HEK293T (cell line): ENCODE measurements at regions not wholly inside any gene's neighbourhood (a gene's known extent, or its start where the extent isn't known, plus 50 kb on each side); places are given as distances from the start of the nearest gene placed in this dataset.

ENCODE experiments used
- FOXA1 ChIP-seq: fragments of 450-650 bp; IDR thresholded peaks from 2 replicates; pipeline ENCODE4 v1.6.1; 2016; ENCODE audit warnings: mild to moderate bottlenecking
- FOXK2 ChIP-seq: fragments of 450-650 bp; IDR thresholded peaks from 2 replicates; pipeline ENCODE4 v1.6.1; 2016; ENCODE audit warnings: mild to moderate bottlenecking
- TF ChIP-seq, protein P1 (sequence below): fragments of 450-650 bp; IDR thresholded peaks from 2 replicates; pipeline ENCODE4 v1.6.1; 2016

DNA sequence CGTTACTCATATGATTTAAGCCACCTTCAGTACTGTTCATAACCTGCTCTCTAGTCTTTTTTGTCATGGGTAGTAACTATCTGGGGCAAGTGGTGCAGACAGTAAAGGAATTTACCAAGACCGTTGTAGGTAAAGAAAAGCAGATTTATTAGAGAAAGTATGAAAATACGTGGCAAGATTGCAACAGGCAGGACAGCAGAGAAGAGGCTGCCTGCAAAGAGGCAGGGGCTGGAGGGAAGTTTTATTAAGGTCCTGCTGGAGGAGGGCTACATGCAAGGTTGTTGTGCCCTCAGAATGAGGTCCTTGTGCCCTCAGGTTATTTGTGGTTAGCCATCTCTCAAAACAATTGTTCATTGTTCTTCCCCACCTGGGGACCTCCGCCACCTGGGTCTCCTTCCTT lies 444.3 kb downstream of the BCKDHB start:
- TF ChIP-seq FOXA1 (no peak), FOXK2 (no peak)
- TF ChIP-seq, protein P1, sequence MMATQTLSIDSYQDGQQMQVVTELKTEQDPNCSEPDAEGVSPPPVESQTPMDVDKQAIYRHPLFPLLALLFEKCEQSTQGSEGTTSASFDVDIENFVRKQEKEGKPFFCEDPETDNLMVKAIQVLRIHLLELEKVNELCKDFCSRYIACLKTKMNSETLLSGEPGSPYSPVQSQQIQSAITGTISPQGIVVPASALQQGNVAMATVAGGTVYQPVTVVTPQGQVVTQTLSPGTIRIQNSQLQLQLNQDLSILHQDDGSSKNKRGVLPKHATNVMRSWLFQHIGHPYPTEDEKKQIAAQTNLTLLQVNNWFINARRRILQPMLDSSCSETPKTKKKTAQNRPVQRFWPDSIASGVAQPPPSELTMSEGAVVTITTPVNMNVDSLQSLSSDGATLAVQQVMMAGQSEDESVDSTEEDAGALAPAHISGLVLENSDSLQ, result no peak
